SK-MEL-5 (cell line): ENCODE measurements at regions not wholly inside any gene's neighbourhood (a gene's known extent, or its start where the extent isn't known, plus 50 kb on each side); places are given as distances from the start of the nearest gene placed in this dataset.

Source experiments
- DNase-seq: peaks from one replicate; pipeline ENCODE4 v3.0.0-alpha.2; 2016; ENCODE audit warnings: low read depth, low spot score
- in situ Hi-C: cut with HindIII; loops from 2 replicates; pipeline ENCODE4 v1.10.0; 2016; ENCODE audit warnings: low sequenced_read_pairs, high pct_unique_total_duplicates, low pct_unique_long_range_greater_than_20kb

DNA sequence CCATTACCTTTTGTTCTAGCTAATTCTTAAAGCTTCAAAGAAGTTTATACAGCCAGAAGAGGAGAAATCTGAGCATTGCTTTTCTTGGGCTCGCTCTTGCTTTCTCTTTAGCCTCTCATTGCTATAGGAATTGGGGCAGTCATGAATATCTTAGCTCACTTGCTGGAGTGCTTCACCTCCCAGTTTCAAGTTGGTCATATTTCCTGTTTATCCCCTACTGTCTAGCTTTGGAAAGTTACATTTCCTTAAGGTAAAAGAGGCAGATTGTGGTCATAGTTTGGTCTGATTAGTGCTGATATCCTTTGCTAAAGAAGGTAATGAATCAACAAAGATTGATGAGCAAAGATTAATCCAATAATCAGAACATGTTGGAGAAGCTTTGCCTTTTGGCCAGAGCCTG is 77.7 kb upstream of the GLI3 start:
- in situ Hi-C loops: no loop called here
- no peak for DNase-seq

DNA sequence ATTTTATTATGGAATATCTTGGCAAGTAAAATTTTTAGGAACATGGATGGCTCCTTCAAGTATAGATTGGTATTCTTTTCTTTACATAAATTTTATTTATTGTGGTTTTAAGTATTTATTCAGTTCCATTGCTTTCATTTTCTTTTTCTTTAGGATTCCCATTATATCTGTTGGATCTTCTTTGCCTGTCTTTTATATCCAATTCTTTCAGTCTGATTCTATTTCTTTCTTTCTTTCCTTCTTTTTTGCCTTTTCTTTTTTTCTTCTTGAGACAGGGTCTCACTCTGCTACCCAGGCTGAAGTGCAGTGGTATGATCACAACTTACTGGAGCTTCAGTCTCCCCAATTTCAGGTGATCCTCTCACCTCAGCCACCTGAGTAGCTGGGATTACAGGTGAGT is 74.2 kb upstream of the GLI3 start:
- no peak for DNase-seq
- in situ Hi-C loops: no loop called here

DNA sequence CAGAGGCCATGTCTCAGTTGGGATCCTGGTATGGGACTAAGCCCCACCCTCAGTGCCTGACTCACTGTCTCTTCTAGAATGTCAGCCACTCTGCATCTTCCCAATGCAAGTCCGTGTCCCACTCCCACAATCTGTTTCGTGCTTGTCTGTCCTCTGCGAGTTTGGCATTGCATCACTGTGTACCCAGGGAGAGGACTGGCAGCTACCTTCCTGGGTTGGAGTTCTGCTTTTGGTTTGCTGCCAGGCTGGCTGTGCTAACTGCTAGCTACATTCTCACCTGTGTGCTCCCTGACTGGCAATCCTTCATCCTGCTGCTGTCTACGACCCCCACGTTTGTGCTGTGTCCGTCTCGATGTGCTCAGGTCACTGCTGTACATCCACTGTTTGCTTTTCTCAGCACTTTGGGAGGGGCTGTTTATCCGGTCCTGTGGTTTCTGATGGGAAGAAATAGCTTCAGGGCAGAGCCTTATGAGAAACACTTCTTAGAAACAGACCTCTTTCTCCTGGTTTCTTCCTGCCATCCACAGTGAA is 56.0 kb upstream of the GLI3 start:
- in situ Hi-C loops: no loop called here
- DNase-seq: peak; percentile 51

DNA sequence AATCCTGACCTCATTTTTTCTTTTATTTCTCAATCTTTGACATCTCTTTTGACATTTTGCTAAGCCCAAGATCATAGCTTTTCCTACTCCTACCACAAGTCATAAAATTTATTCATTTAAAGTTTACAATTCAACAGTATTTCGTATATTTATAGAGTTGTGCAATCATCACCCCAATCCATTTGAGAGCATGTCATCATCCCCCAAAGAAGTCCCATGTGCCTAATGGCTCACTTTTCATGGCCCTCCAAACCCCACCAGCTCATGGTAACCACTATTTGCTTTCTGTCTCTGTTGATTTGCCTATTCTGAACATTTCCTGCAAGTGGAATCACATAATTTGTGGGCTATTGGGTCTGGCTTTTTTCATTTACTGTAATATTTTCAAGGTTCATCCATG is 52.5 kb upstream of the GLI3 start:
- in situ Hi-C loops: no loop called here
- DNase-seq: no peak
